GM23338 (cell line): ENCODE measurements at regions not wholly inside any gene's neighbourhood (a gene's known extent, or its start where the extent isn't known, plus 50 kb on each side); places are given as distances from the start of the nearest gene placed in this dataset.

Experiments
- CTCF ChIP-seq, 2 experiments: fragments of 200-600 bp in 1 of 2; sonication (generic) in 1 of 2; conservative IDR thresholded peaks; 2 replicates each; pipeline versions ENCODE4 v1.5.1 to v1.6.1; 2016 to 2017; ENCODE audit warnings: antibody characterized with exemption in 2 of 2, low read depth in 2 of 2, mild to moderate bottlenecking in 2 of 2, moderate library complexity in 1 of 2
- ETS1 ChIP-seq: IDR thresholded peaks from 2 replicates; pipeline ENCODE4 v1.6.1; 2016; ENCODE audit warnings: antibody characterized with exemption
- EZH2 ChIP-seq: fragments of 200-600 bp; sonication (generic); IDR thresholded peaks from one replicate; pipeline ENCODE4 v1.8.0; 2017; ENCODE audit warnings: antibody characterized with exemption, mild to moderate bottlenecking, low read depth; ENCODE audit not compliant: unreplicated experiment

- TF ChIP-seq CTCF (conservative IDR thresholded peaks at IDR 0.05; ENCODE audit: low read depth in 2 of 2) (no peak), ETS1 (no peak), EZH2 (no peak)
Observed at GRCh38 chr9:26523577-26523976, 369.0 kb downstream of the CAAP1 start.
